ENCODE measurements at regions not wholly inside any gene's neighbourhood (a gene's known extent, or its start where the extent isn't known, plus 50 kb on each side); places are given as distances from the start of the nearest gene placed in this dataset.

- Mint-ChIP-seq H3K4me1 (peaks cover 4 to 5% of the 10 kb centered on the region in 2 experiments; a peak in 2 of 4 replicates), H3K4me3 (no peak overlapping the region), H3K9me3 (peaks cover 0 to 11% of the 10 kb centered on the region in 2 experiments; a peak in 3 of 5 replicates), H3K27me3 (ENCODE audit: low read depth) (no peaks in the 10 kb centered on the region), H3K27ac (0 out of 7 replicates have a peak overlapping the region, but pooled peaks of 1 of the 3 experiments have one; percentile 40), H3K36me3 (ENCODE audit: insufficient read depth in 1 of 3, low read depth in 3 of 3) (no peaks in the 10 kb centered on the region; a peak in 1 of 7 replicates)
- no peaks in the 10 kb centered on the region for H4K20me1 ChIP-seq (ENCODE audit: control insufficient read depth, insufficient read depth, insufficient read length)
- no peak overlapping the region for H2BK20ac ChIP-seq (ENCODE audit: low read depth, low read length, poor library complexity, severe bottlenecking)
- H3K4ac ChIP-seq (ENCODE audit: low read depth, low read length): no peak overlapping the region
- no CpG with 5 or more reads among the region's 3 CpGs for WGBS (ENCODE audit: extremely low coverage, insufficient read length, low lambda C conversion rate)
- no peak overlapping the region for H2AFZ ChIP-seq (ENCODE audit: low read length)
- H3K79me1 ChIP-seq (ENCODE audit: insufficient read depth, low read depth, low read length, poor library complexity, severe bottlenecking): no peaks in the 10 kb centered on the region
- no peaks in the 10 kb centered on the region for H3K4me1 ChIP-seq (ENCODE audit: insufficient read depth, low read length)
- no peak overlapping the region for H2BK120ac ChIP-seq (ENCODE audit: low read depth, low read length, poor library complexity, severe bottlenecking)
- H2BK15ac ChIP-seq (ENCODE audit: low read depth, low read length): no peak overlapping the region
- TF ChIP-seq CTCF (conservative IDR thresholded peaks at IDR 0.05): no peak
- H4K5ac ChIP-seq (ENCODE audit: insufficient read length, low read depth, low read length): no peak overlapping the region
- H3T11ph ChIP-seq (ENCODE audit: low read length): no peak overlapping the region
- H4K8ac ChIP-seq (replicated peaks; ENCODE audit: insufficient read length, low read depth, low read length): no peak overlapping the region
- H2BK12ac ChIP-seq (ENCODE audit: insufficient read length, low read depth, low read length): no peak overlapping the region
- no peaks in the 10 kb centered on the region for H3K23me2 ChIP-seq (ENCODE audit: insufficient read length, low read depth, low read length, poor library complexity, severe bottlenecking)
- H3K23ac ChIP-seq (ENCODE audit: insufficient read length, low read depth, low read length): no peak overlapping the region
- H3K27ac ChIP-seq (ENCODE audit: insufficient read length, low read depth, low read length): no peak overlapping the region
- no peaks in the 10 kb centered on the region for H3K79me2 ChIP-seq (ENCODE audit: insufficient read depth, low read length)
- no peak overlapping the region for H3K4me2 ChIP-seq (ENCODE audit: insufficient read depth, insufficient read length, low read length)
- H3K18ac ChIP-seq (ENCODE audit: insufficient read length, low read depth, low read length): no peak overlapping the region
- DNase-seq: no peak
- H2BK5ac ChIP-seq (ENCODE audit: insufficient read length, low read length): no peak overlapping the region
- no peak overlapping the region for H3K9ac ChIP-seq (ENCODE audit: extremely low read depth, insufficient read length, low read length)
- no peak overlapping the region for H2AK5ac ChIP-seq (ENCODE audit: insufficient read length, low read length)
- H3K56ac ChIP-seq (ENCODE audit: insufficient read length, low read depth, low read length): no peak overlapping the region
- H3K9me3 ChIP-seq (ENCODE audit: control insufficient read depth, low read depth, low read length): no peaks in the 10 kb centered on the region
- no peaks in the 10 kb centered on the region for H3K27me3 ChIP-seq (ENCODE audit: insufficient read depth, low read length)
- H3K14ac ChIP-seq (ENCODE audit: insufficient read depth, low read length): no peak overlapping the region
- H4K91ac ChIP-seq (ENCODE audit: insufficient read length, low read depth, low read length): no peak overlapping the region
These were observed 95.9 kb downstream of the FBXO4 start for GRCh38 chr5:42020788-42021530.
